H1 (cell line): ENCODE measurements at regions not wholly inside any gene's neighbourhood (a gene's known extent, or its start where the extent isn't known, plus 50 kb on each side); places are given as distances from the start of the nearest gene placed in this dataset.

Experiments used
- CTCF ChIA-PET: fragments of 300-600 bp; sonication (Branson Sonifier 250); formaldehyde crosslinking; loops from one replicate; lab custom pipeline; 2021; ENCODE audit not compliant: partially characterized antibody; lab: Charles Lee
- POLR2A ChIA-PET: fragments of 300-600 bp; sonication (Branson Sonifier 250); formaldehyde crosslinking; loops from one replicate; lab custom pipeline; 2021; ENCODE audit warnings: inconsistent platforms; ENCODE audit not compliant: partially characterized antibody; lab: Charles Lee
- DNase-seq, 2 experiments: peaks; one replicate each; pipeline versions ENCODE4 v3.0.0 to v3.0.0-alpha.2; 2010 to 2022; ENCODE audit warnings: low spot score in 2 of 2, low read depth in 1 of 2, mixed read lengths in 1 of 2
- FAIRE-seq: peaks from 2 replicates; lab custom pipeline; 2011; peaks lifted over from hg19 to GRCh38; lab: Jason Lieb, UNC
- H2AFZ ChIP-seq: 2 replicates; pipeline ENCODE4 v1.8.1; 2012; ENCODE audit warnings: low read length, inconsistent platforms
- H2AK5ac ChIP-seq: 2 replicates; pipeline ENCODE4 v1.6.1; 2013; ENCODE audit warnings: low read depth, low read length
- H2BK120ac ChIP-seq: replicated peaks from 2 replicates; pipeline ENCODE3; 2013; ENCODE audit warnings: low read depth, low read length, inconsistent platforms
- H2BK12ac ChIP-seq: 2 replicates; pipeline ENCODE4 v1.6.1; 2013; ENCODE audit warnings: low read depth, low read length
- H2BK15ac ChIP-seq: 2 replicates; pipeline ENCODE4 v1.6.1; 2013; ENCODE audit warnings: low read length
- H2BK20ac ChIP-seq: 2 replicates; pipeline ENCODE4 v1.6.1; 2013; ENCODE audit warnings: low read length
- H2BK5ac ChIP-seq: 2 replicates; pipeline ENCODE4 v1.6.1; 2013; ENCODE audit warnings: low read depth, low read length
- H3K14ac ChIP-seq: 2 replicates; pipeline ENCODE4 v1.6.1; 2013; ENCODE audit warnings: inconsistent platforms; ENCODE audit not compliant: insufficient read length
- H3K18ac ChIP-seq: 2 replicates; pipeline ENCODE4 v1.6.1; 2013; ENCODE audit warnings: low read length; ENCODE audit errors: extremely low read depth
- H3K23ac ChIP-seq: 2 replicates; pipeline ENCODE4 v1.6.1; 2013; ENCODE audit warnings: inconsistent platforms; ENCODE audit not compliant: insufficient read length
- H3K23me2 ChIP-seq: 2 replicates; pipeline ENCODE4 v1.6.1; 2013; ENCODE audit warnings: low read depth, low read length
- H3K27ac ChIP-seq: 2 replicates; pipeline ENCODE4 v1.6.1; 2011; ENCODE audit warnings: low read depth, low read length, inconsistent platforms
- H3K27me3 ChIP-seq, 4 experiments: replicated peaks in 1 of 4; 1 replicate in 1 of 4; 2 replicates in 3 of 4; pipeline versions ENCODE4 v1.6.1 to v1.8.1; 2011 to 2013; ENCODE audit warnings: low read length in 3 of 4, mild to moderate bottlenecking in 3 of 4, inconsistent platforms in 2 of 4, mixed read lengths in 2 of 4, moderate library complexity in 1 of 4; ENCODE audit not compliant: control insufficient read depth in 3 of 4, insufficient read depth in 3 of 4; ENCODE audit errors: extremely low read depth in 1 of 4
- H3K36me3 ChIP-seq, 4 experiments: 2 replicates each; pipeline versions ENCODE4 v1.6.1 to v1.8.1; 2011 to 2013; ENCODE audit warnings: mild to moderate bottlenecking in 4 of 4, low read length in 3 of 4, moderate library complexity in 2 of 4, control low read depth in 1 of 4, inconsistent platforms in 1 of 4; ENCODE audit not compliant: insufficient read depth in 4 of 4, control insufficient read depth in 2 of 4
- H3K4ac ChIP-seq: replicated peaks from 2 replicates; pipeline ENCODE3; 2013; ENCODE audit warnings: low read length, low read depth, mixed read lengths, inconsistent platforms; ENCODE audit not compliant: insufficient read length
- H3K4me1 ChIP-seq, 4 experiments: replicated peaks in 1 of 4; 1 replicate in 1 of 4; 2 replicates in 3 of 4; pipeline versions ENCODE4 v1.6.1 to v1.8.1; 2011 to 2013; ENCODE audit warnings: low read length in 3 of 4, inconsistent platforms in 2 of 4, mixed read lengths in 1 of 4; ENCODE audit not compliant: insufficient read depth in 4 of 4, control insufficient read depth in 3 of 4
- H3K4me2 ChIP-seq, 2 experiments: 2 replicates each; pipeline versions ENCODE4 v1.6.1 to v1.8.1; 2011 to 2013; ENCODE audit warnings: low read depth in 2 of 2, low read length in 2 of 2, control low read depth in 1 of 2, inconsistent platforms in 1 of 2, mild to moderate bottlenecking in 1 of 2; ENCODE audit not compliant: insufficient read depth in 1 of 2
- H3K4me3 ChIP-seq, 4 experiments: fragments of 200-600, 300-600 bp in 1 of 4; sonication (generic), shearing (Covaris generic), sonication (Bioruptor Twin) in 1 of 4; 2 replicates each; pipeline versions ENCODE4 v1.5.1 to v1.8.1; 2011 to 2016; ENCODE audit warnings: low read length in 4 of 4, low read depth in 3 of 4, control low read depth in 2 of 4, inconsistent platforms in 2 of 4, mild to moderate bottlenecking in 2 of 4, mixed read lengths in 1 of 4, moderate library complexity in 1 of 4; ENCODE audit not compliant: insufficient read depth in 2 of 4; ENCODE audit errors: extremely low read depth in 1 of 4
- H3K56ac ChIP-seq: replicated peaks from 2 replicates; pipeline ENCODE3; 2013; ENCODE audit warnings: low read depth, mild to moderate bottlenecking, mixed read lengths, low read length, inconsistent platforms; ENCODE audit not compliant: insufficient read length
- H3K79me1 ChIP-seq: 2 replicates; pipeline ENCODE4 v1.6.1; 2013; ENCODE audit warnings: low read depth, low read length, control low read depth
- H3K79me2 ChIP-seq, 2 experiments: 2 replicates each; pipeline versions ENCODE4 v1.6.1 to v1.8.1; 2012 to 2013; ENCODE audit warnings: low read length in 2 of 2, mild to moderate bottlenecking in 2 of 2, inconsistent platforms in 1 of 2; ENCODE audit not compliant: insufficient read depth in 2 of 2, control insufficient read depth in 1 of 2
- H3K9ac ChIP-seq, 4 experiments: replicated peaks in 1 of 4; 1 replicate in 1 of 4; 2 replicates in 3 of 4; pipeline versions ENCODE4 v1.6.1 to v1.8.1; 2011 to 2013; ENCODE audit warnings: low read depth in 3 of 4, low read length in 3 of 4, control low read depth in 2 of 4, mild to moderate bottlenecking in 2 of 4, moderate library complexity in 2 of 4, inconsistent platforms in 1 of 4; ENCODE audit errors: extremely low read depth in 1 of 4
- H3K9me3 ChIP-seq, 2 experiments: 2 replicates each; pipeline versions ENCODE4 v1.6.1 to v1.8.1; 2012 to 2013; ENCODE audit warnings: mild to moderate bottlenecking in 2 of 2, moderate library complexity in 2 of 2, control low read depth in 1 of 2, inconsistent platforms in 1 of 2, low read depth in 1 of 2, low read length in 1 of 2, mixed read lengths in 1 of 2; ENCODE audit not compliant: insufficient read depth in 2 of 2
- H4K20me1 ChIP-seq, 2 experiments: replicated peaks in 1 of 2; 2 replicates each; pipeline versions ENCODE3 to v1.8.1; 2011 to 2013; ENCODE audit warnings: inconsistent platforms in 2 of 2, low read length in 2 of 2, mild to moderate bottlenecking in 1 of 2; ENCODE audit not compliant: insufficient read depth in 2 of 2, control insufficient read depth in 1 of 2
- H4K5ac ChIP-seq: 2 replicates; pipeline ENCODE4 v1.6.1; 2013; ENCODE audit warnings: low read length, low read depth, mixed read lengths, inconsistent platforms; ENCODE audit not compliant: insufficient read length
- H4K8ac ChIP-seq: 2 replicates; pipeline ENCODE4 v1.8.0; 2013; ENCODE audit warnings: mild to moderate bottlenecking, moderate library complexity, low read length, inconsistent platforms; ENCODE audit not compliant: insufficient read depth; ENCODE audit errors: extremely low read depth
- H4K91ac ChIP-seq: replicated peaks from 2 replicates; pipeline ENCODE3; 2013; ENCODE audit warnings: low read length, mixed read lengths, inconsistent platforms; ENCODE audit not compliant: insufficient read length
- BACH1 ChIP-seq: IDR thresholded peaks from 2 replicates; pipeline ENCODE4 v1.6.1; 2012; ENCODE audit warnings: low read length, improper control_type of control experiment
- BCL11A ChIP-seq, 2 experiments: IDR thresholded peaks; one replicate each; pipeline ENCODE4 v1.6.1; 2011; ENCODE audit warnings: low read depth in 2 of 2, low read length in 2 of 2, mild to moderate bottlenecking in 2 of 2
- FOSL1 ChIP-seq: IDR thresholded peaks from 2 replicates; pipeline ENCODE4 v1.6.1; 2011; ENCODE audit warnings: mild to moderate bottlenecking, low read depth, low read length, moderate library complexity; ENCODE audit not compliant: insufficient read depth
- JUN ChIP-seq: IDR thresholded peaks from 2 replicates; pipeline ENCODE4 v1.6.1; 2011; ENCODE audit warnings: low read depth, mild to moderate bottlenecking, improper control_type of control experiment, low read length
- JUND ChIP-seq: IDR thresholded peaks from 2 replicates; pipeline ENCODE4 v1.6.1; 2011; ENCODE audit warnings: mild to moderate bottlenecking, improper control_type of control experiment, low read length
- KDM4A ChIP-seq: IDR thresholded peaks from one replicate; pipeline ENCODE4 v1.7.1; 2012; ENCODE audit warnings: low read depth, mild to moderate bottlenecking, moderate library complexity, low read length, inconsistent platforms; ENCODE audit not compliant: severe bottlenecking
- MAX ChIP-seq: IDR thresholded peaks from 2 replicates; pipeline ENCODE4 v1.6.1; 2012; ENCODE audit warnings: inconsistent platforms
- POLR2AphosphoS5 ChIP-seq: IDR thresholded peaks from 2 replicates; pipeline ENCODE4 v1.6.1; 2011; ENCODE audit warnings: low read depth, low read length
- RBBP5 ChIP-seq: IDR thresholded peaks from 2 replicates; pipeline ENCODE4 v1.7.1; 2012; ENCODE audit warnings: low read depth, mild to moderate bottlenecking, inconsistent platforms, low read length, moderate library complexity, borderline replicate concordance
- RNF2 ChIP-seq: fragments of 200-900, 300-1000 bp; sonication (generic); IDR thresholded peaks from 2 replicates; pipeline ENCODE4 v1.7.1; 2016; ENCODE audit warnings: borderline replicate concordance, low read depth, mild to moderate bottlenecking, antibody characterized with exemption, low read length; ENCODE audit not compliant: poor library complexity, severe bottlenecking; ENCODE audit errors: missing control alignments
- SIN3A ChIP-seq, 2 experiments: IDR thresholded peaks in 1 of 2; conservative IDR thresholded peaks in 1 of 2; 2 replicates each; pipeline ENCODE4 v1.6.1; 2011 to 2012; ENCODE audit warnings: low read length in 2 of 2, improper control_type of control experiment in 1 of 2, low read depth in 1 of 2, mild to moderate bottlenecking in 1 of 2
- USF2 ChIP-seq: IDR thresholded peaks from 2 replicates; pipeline ENCODE4 v1.6.1; 2011; ENCODE audit warnings: low read length, improper control_type of control experiment
- YY1 ChIP-seq: IDR thresholded peaks from 2 replicates; pipeline ENCODE4 v1.6.1; 2011; ENCODE audit warnings: low read depth, mild to moderate bottlenecking, low read length
- WGBS, 2 experiments: shearing (Covaris generic) in 1 of 2; methylation state at CpG; one replicate each; pipeline versions ENCODE4 v1.1.6 to v1.1.7; 2013 to 2015; ENCODE audit warnings: low lambda C conversion rate in 2 of 2, mixed read lengths in 2 of 2, inconsistent platforms in 1 of 2, low coverage in 1 of 2, missing lambda C conversion rate in 1 of 2; ENCODE audit not compliant: insufficient replicate concordance in 2 of 2, insufficient coverage in 1 of 2, insufficient read length in 1 of 2; ENCODE audit errors: extremely low coverage in 1 of 2, missing lambda C conversion rate in 1 of 2; 5-methylcytosine and 5-hydroxymethylcytosine counted together

GRCh38 chr14:37932481-37932880 lies 275.2 kb upstream of the SSTR1 start:
- 88% methylated on average over 5 of the region's 5 CpGs; no CpG with 5 or more reads in 1 of the 2 experiments for WGBS, 2 experiments
- no peak overlapping the region for H3K4me2 ChIP-seq
- TF ChIP-seq JUN (no peak), SIN3A (conservative IDR thresholded peaks at IDR 0.05 in 1 of 2, IDR thresholded peaks at IDR 0.05 in 1 of 2; ENCODE audit: low read depth in 1 of 2, low read length in 2 of 2) (no peak), RNF2 (no peak), MAX (no peak), POLR2AphosphoS5 (no peak), KDM4A (no peak), YY1 (no peak), RBBP5 (no peak), USF2 (no peak), FOSL1 (no peak), JUND (no peak), BCL11A (IDR thresholded peaks at IDR 0.05; ENCODE audit: low read depth in 2 of 2, low read length in 2 of 2) (no peak), BACH1 (no peak)
- H3K4ac ChIP-seq: no peak overlapping the region
- H3K23me2 ChIP-seq: no peaks in the 10 kb centered on the region
- no peak overlapping the region for H3K56ac ChIP-seq
- FAIRE-seq (no peak), DNase-seq (no peak)
- no peak overlapping the region for H3K27ac ChIP-seq
- no peak overlapping the region for H2AFZ ChIP-seq
- H2AK5ac ChIP-seq: no peak overlapping the region
- H4K8ac ChIP-seq: no peak overlapping the region
- H3K9ac ChIP-seq: no peak overlapping the region
- CTCF ChIA-PET: no interaction called here
- H3K79me1 ChIP-seq: no peaks in the 10 kb centered on the region
- POLR2A ChIA-PET: interaction anchor here (1.0 to 1.6 kb wide), 2 partner anchors 271 to 276 kb away, joined by 3 to 5 read pairs; partner anchors contain the start of gene SSTR1
- H4K5ac ChIP-seq: no peak overlapping the region
- H2BK5ac ChIP-seq: no peak overlapping the region
- no peak overlapping the region for H3K18ac ChIP-seq
- no peak overlapping the region for H2BK15ac ChIP-seq
- H3K27me3 ChIP-seq: no peaks in the 10 kb centered on the region; a peak in 1 of 7 replicates
- H4K91ac ChIP-seq: no peak overlapping the region
- no peak overlapping the region for H2BK20ac ChIP-seq
- no peaks in the 10 kb centered on the region for H4K20me1 ChIP-seq
- H3K36me3 ChIP-seq: no peaks in the 10 kb centered on the region
- H3K79me2 ChIP-seq: no peaks in the 10 kb centered on the region
- H2BK12ac ChIP-seq: no peak overlapping the region
- H3K4me3 ChIP-seq: no peak overlapping the region
- peaks cover 0 to 3% (median 0%) of the 10 kb centered on the region in 4 experiments; a peak in 2 of 7 replicates for H3K4me1 ChIP-seq
- H3K9me3 ChIP-seq: no peaks in the 10 kb centered on the region
- no peak overlapping the region for H3K14ac ChIP-seq
- no peak overlapping the region for H2BK120ac ChIP-seq
- H3K23ac ChIP-seq: no peak overlapping the region
